ENCODE measurements at regions not wholly inside any gene's neighbourhood (a gene's known extent, or its start where the extent isn't known, plus 50 kb on each side); places are given as distances from the start of the nearest gene placed in this dataset.

- TF ChIP-seq EP300 (IDR thresholded peaks at IDR 0.05; ENCODE audit: borderline replicate concordance) (no peak), TAF1 (IDR thresholded peaks at IDR 0.05; ENCODE audit: low read depth) (no peak), CREB1 (IDR thresholded peaks at IDR 0.05; ENCODE audit: low read depth) (no peak), EGR1 (IDR thresholded peaks at IDR 0.05) (no peak), RAD21 (IDR thresholded peaks at IDR 0.05; ENCODE audit: low read depth) (no peak), ZBTB7A (IDR thresholded peaks at IDR 0.05; ENCODE audit: low read depth) (no peak), MAX (IDR thresholded peaks at IDR 0.05) (no peak), USF1 (IDR thresholded peaks at IDR 0.05) (no peak), TCF12 (IDR thresholded peaks at IDR 0.05; ENCODE audit: low read depth) (no peak), CEBPB (IDR thresholded peaks at IDR 0.05) (no peak), NFIC (IDR thresholded peaks at IDR 0.05) (no peak), FOXM1 (IDR thresholded peaks at IDR 0.05; ENCODE audit: borderline replicate concordance, low read depth) (no peak), REST (IDR thresholded peaks at IDR 0.05; ENCODE audit: low read depth) (no peak), TEAD4 (IDR thresholded peaks at IDR 0.05) (no peak), YY1 (IDR thresholded peaks at IDR 0.05; ENCODE audit: low read depth) (no peak)
These were observed 109.8 kb upstream of the PTPRK start for GRCh38 chr6:128630213-128630612.

GRCh38 chr6:128617285-128617684 is 96.9 kb upstream of the PTPRK start:
- no peak for TF ChIP-seq EP300 (IDR thresholded peaks at IDR 0.05; ENCODE audit: borderline replicate concordance)
- TF ChIP-seq RAD21 (IDR thresholded peaks at IDR 0.05; ENCODE audit: low read depth) = no peak
- TF ChIP-seq TAF1 (IDR thresholded peaks at IDR 0.05; ENCODE audit: low read depth) = no peak
- no peak for TF ChIP-seq CEBPB (IDR thresholded peaks at IDR 0.05)

GRCh38 chr6:128616342-128616741 is 95.9 kb upstream of the PTPRK start:
- TF ChIP-seq TAF1 (IDR thresholded peaks at IDR 0.05; ENCODE audit: low read depth) (no peak), CEBPB (IDR thresholded peaks at IDR 0.05) (no peak), CREB1 (IDR thresholded peaks at IDR 0.05; ENCODE audit: low read depth) (no peak), FOXM1 (IDR thresholded peaks at IDR 0.05; ENCODE audit: borderline replicate concordance, low read depth) (no peak), EP300 (IDR thresholded peaks at IDR 0.05; ENCODE audit: borderline replicate concordance) (no peak), TEAD4 (IDR thresholded peaks at IDR 0.05) (no peak), YY1 (IDR thresholded peaks at IDR 0.05; ENCODE audit: low read depth) (no peak), REST (IDR thresholded peaks at IDR 0.05; ENCODE audit: low read depth) (no peak), ZBTB7A (IDR thresholded peaks at IDR 0.05; ENCODE audit: low read depth) (no peak), NFIC (IDR thresholded peaks at IDR 0.05) (no peak), USF1 (IDR thresholded peaks at IDR 0.05) (no peak)

- TF ChIP-seq EP300 (IDR thresholded peaks at IDR 0.05; ENCODE audit: borderline replicate concordance) (no peak), TCF12 (IDR thresholded peaks at IDR 0.05; ENCODE audit: low read depth) (no peak)
These were observed 86.2 kb upstream of the PTPRK start for GRCh38 chr6:128606611-128607010.

- TF ChIP-seq RAD21 (IDR thresholded peaks at IDR 0.05; ENCODE audit: low read depth) (no peak), ZBTB7A (IDR thresholded peaks at IDR 0.05; ENCODE audit: low read depth) (no peak), CREB1 (IDR thresholded peaks at IDR 0.05; ENCODE audit: low read depth) (no peak), TEAD4 (IDR thresholded peaks at IDR 0.05) (no peak), TCF12 (IDR thresholded peaks at IDR 0.05; ENCODE audit: low read depth) (no peak), TAF1 (IDR thresholded peaks at IDR 0.05; ENCODE audit: low read depth) (no peak), EP300 (IDR thresholded peaks at IDR 0.05; ENCODE audit: borderline replicate concordance) (no peak), EGR1 (IDR thresholded peaks at IDR 0.05) (no peak), MAX (IDR thresholded peaks at IDR 0.05) (no peak), YY1 (IDR thresholded peaks at IDR 0.05; ENCODE audit: low read depth) (no peak)
These were observed 85.6 kb upstream of the PTPRK start for GRCh38 chr6:128605961-128606360.

GRCh38 chr6:128601060-128601459 is 80.7 kb upstream of the PTPRK start:
- TF ChIP-seq MAX (IDR thresholded peaks at IDR 0.05) (no peak), EP300 (IDR thresholded peaks at IDR 0.05; ENCODE audit: borderline replicate concordance) (no peak), NFIC (IDR thresholded peaks at IDR 0.05) (no peak), FOXM1 (IDR thresholded peaks at IDR 0.05; ENCODE audit: borderline replicate concordance, low read depth) (no peak), CEBPB (IDR thresholded peaks at IDR 0.05) (no peak), EGR1 (IDR thresholded peaks at IDR 0.05) (no peak), TEAD4 (IDR thresholded peaks at IDR 0.05) (no peak), TAF1 (IDR thresholded peaks at IDR 0.05; ENCODE audit: low read depth) (no peak), YY1 (IDR thresholded peaks at IDR 0.05; ENCODE audit: low read depth) (no peak), TCF12 (IDR thresholded peaks at IDR 0.05; ENCODE audit: low read depth) (no peak), CREB1 (IDR thresholded peaks at IDR 0.05; ENCODE audit: low read depth) (no peak)

All from Ishikawa (cell line).